Tibial nerve (tissue), 4 donors: ENCODE measurements at regions not wholly inside any gene's neighbourhood (a gene's known extent, or its start where the extent isn't known, plus 50 kb on each side); places are given as distances from the start of the nearest gene placed in this dataset.
"Not testable (repeated sequence)": the region's sequence is repeated elsewhere in the genome, so short reads cannot be mapped to it uniquely, and the experiment has no call there.

ENCODE experiments used
- EP300 ChIP-seq, 2 donors: sonication (generic); formaldehyde crosslinking; IDR thresholded peaks; one replicate each; pipeline ENCODE4 v1.6.1; 2017; ENCODE audit warnings: antibody characterized with exemption in 2 of 2, mild to moderate bottlenecking in 1 of 2
- POLR2A ChIP-seq, 2 donors: fragments of 450-650 bp; IDR thresholded peaks; one replicate each; pipeline ENCODE4 v1.6.1; 2017; ENCODE audit warnings: antibody characterized with exemption in 2 of 2, mild to moderate bottlenecking in 2 of 2, moderate library complexity in 2 of 2
- TF ChIP-seq, protein P1 (sequence below), 5 experiments: fragments of 200-600 bp in 3 of 5; fragments of 450-650 bp in 2 of 5; sonication (generic) in 3 of 5; IDR thresholded peaks; one replicate each; pipeline ENCODE4 v1.5.1; 2016 to 2019; ENCODE audit warnings: antibody characterized with exemption in 5 of 5, mild to moderate bottlenecking in 3 of 5, moderate library complexity in 2 of 5

DNA sequence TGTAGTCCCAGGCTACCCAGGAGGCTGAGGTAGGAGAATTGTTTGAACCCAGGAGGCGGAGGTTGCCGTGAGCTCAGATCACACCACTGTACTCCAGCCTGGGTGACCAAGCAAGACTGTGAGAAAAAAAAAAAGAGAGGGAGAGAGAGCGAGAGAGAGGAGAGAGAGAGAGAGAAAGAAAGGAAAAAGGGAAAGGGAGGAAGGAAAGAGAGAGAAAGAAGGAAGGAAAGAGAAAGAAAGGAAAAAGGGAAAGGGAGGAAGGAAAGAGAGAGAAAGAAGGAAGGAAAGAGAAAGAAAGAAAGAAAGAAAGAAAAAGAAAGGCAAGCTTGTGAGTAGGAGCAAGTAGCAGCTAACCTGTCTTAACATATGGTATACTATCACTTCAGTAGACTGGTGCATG, 443.5 kb downstream of the ARL4A start:
- TF ChIP-seq, protein P1, sequence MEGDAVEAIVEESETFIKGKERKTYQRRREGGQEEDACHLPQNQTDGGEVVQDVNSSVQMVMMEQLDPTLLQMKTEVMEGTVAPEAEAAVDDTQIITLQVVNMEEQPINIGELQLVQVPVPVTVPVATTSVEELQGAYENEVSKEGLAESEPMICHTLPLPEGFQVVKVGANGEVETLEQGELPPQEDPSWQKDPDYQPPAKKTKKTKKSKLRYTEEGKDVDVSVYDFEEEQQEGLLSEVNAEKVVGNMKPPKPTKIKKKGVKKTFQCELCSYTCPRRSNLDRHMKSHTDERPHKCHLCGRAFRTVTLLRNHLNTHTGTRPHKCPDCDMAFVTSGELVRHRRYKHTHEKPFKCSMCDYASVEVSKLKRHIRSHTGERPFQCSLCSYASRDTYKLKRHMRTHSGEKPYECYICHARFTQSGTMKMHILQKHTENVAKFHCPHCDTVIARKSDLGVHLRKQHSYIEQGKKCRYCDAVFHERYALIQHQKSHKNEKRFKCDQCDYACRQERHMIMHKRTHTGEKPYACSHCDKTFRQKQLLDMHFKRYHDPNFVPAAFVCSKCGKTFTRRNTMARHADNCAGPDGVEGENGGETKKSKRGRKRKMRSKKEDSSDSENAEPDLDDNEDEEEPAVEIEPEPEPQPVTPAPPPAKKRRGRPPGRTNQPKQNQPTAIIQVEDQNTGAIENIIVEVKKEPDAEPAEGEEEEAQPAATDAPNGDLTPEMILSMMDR (IDR thresholded peaks at IDR 0.05), result not testable (repeated sequence)
- TF ChIP-seq EP300, POLR2A (IDR thresholded peaks at IDR 0.05): not testable (repeated sequence)
